ENCODE measurements at regions not wholly inside any gene's neighbourhood (a gene's known extent, or its start where the extent isn't known, plus 50 kb on each side); places are given as distances from the start of the nearest gene placed in this dataset.

- H3K79me2 ChIP-seq (ENCODE audit: insufficient read depth, low read length), result no peaks in the 10 kb centered on the region
- H3K27me3 ChIP-seq (ENCODE audit: control insufficient read depth in 2 of 2, insufficient read depth in 2 of 2, low read length in 2 of 2), result no peaks in the 10 kb centered on the region
- no peak overlapping the region for H3K27ac ChIP-seq (ENCODE audit: low read depth in 1 of 2, low read length in 2 of 2)
- no peak for TF ChIP-seq CTCF (IDR thresholded peaks at IDR 0.05)
- Mint-ChIP-seq H3K36me3 (no peaks in the 10 kb centered on the region), H3K27me3 (ENCODE audit: low read depth in 3 of 3) (peaks cover 2 to 3% (median 2%) of the 10 kb centered on the region in 3 donors), H3K4me1 (peaks cover 35% of the 10 kb centered on the region), H3K27ac (no peak overlapping the region), H3K4me3 (no peak overlapping the region), H3K9me3 (no peaks in the 10 kb centered on the region)
- 100% methylated on average over 1 of the region's 4 CpGs for WGBS (ENCODE audit: insufficient coverage)
- H3K36me3 ChIP-seq (replicated peaks in 1 of 2; ENCODE audit: control insufficient read depth in 1 of 2, insufficient read depth in 2 of 2, low read length in 2 of 2), result no peaks in the 10 kb centered on the region
- no peaks in the 10 kb centered on the region for H4K20me1 ChIP-seq (ENCODE audit: insufficient read depth, low read length)
- H3K4me3 ChIP-seq (replicated peaks in 1 of 3; ENCODE audit: low read depth in 2 of 3, low read length in 3 of 3), result no peak overlapping the region
- intact Hi-C loops (cut with micrococcal nuclease), result no loop called here
- H3K4me1 ChIP-seq (ENCODE audit: control insufficient read depth in 1 of 2, insufficient read depth in 2 of 2, low read length in 2 of 2), result peaks cover 7 to 17% of the 10 kb centered on the region in 2 donors
- no peak overlapping the region for H3K9ac ChIP-seq (ENCODE audit: insufficient read depth, low read length, poor library complexity, severe bottlenecking)
- no peak overlapping the region for H2AFZ ChIP-seq (ENCODE audit: insufficient read depth, low read depth, low read length, poor library complexity, severe bottlenecking)
- no peak for DNase-seq
- H3K4me2 ChIP-seq (replicated peaks; ENCODE audit: extremely low read depth, low read length, poor library complexity, severe bottlenecking), result no peak overlapping the region
- H3K9me3 ChIP-seq (replicated peaks in 1 of 2; ENCODE audit: control insufficient read depth in 1 of 2, insufficient read depth in 1 of 2, low read length in 2 of 2), result no peaks in the 10 kb centered on the region
Measured at GRCh38 chr12:123080634-123081033, 70.3 kb downstream of the PITPNM2 start.

GRCh38 chr12:123078531-123079155 lies 72.2 kb downstream of the PITPNM2 start:
- H3K4me1 Mint-ChIP-seq, result peaks cover 23% of the 10 kb centered on the region
- WGBS (ENCODE audit: insufficient coverage), result 73% methylated on average over 8 of the region's 13 CpGs

More at GRCh38 chr12:123078531-123079155, 72.2 kb downstream of the PITPNM2 start:
- Histone ChIP-seq H3K4me2 (replicated peaks; ENCODE audit: extremely low read depth, low read length, poor library complexity, severe bottlenecking) (no peak overlapping the region), H3K36me3 (replicated peaks in 1 of 2; ENCODE audit: control insufficient read depth in 1 of 2, insufficient read depth in 2 of 2, low read length in 2 of 2) (no peaks in the 10 kb centered on the region), H3K27me3 (ENCODE audit: control insufficient read depth in 2 of 2, insufficient read depth in 2 of 2, low read length in 2 of 2) (no peaks in the 10 kb centered on the region), H3K9me3 (replicated peaks in 1 of 2; ENCODE audit: control insufficient read depth in 1 of 2, insufficient read depth in 1 of 2, low read length in 2 of 2) (no peaks in the 10 kb centered on the region), H3K79me2 (ENCODE audit: insufficient read depth, low read length) (no peaks in the 10 kb centered on the region), H3K4me1 (ENCODE audit: control insufficient read depth in 1 of 2, insufficient read depth in 2 of 2, low read length in 2 of 2) (peaks cover 3 to 4% of the 10 kb centered on the region in 2 donors), H3K4me3 (replicated peaks in 1 of 3; ENCODE audit: low read depth in 2 of 3, low read length in 3 of 3) (no peak overlapping the region), H2AFZ (ENCODE audit: insufficient read depth, low read depth, low read length, poor library complexity, severe bottlenecking) (no peak overlapping the region), H4K20me1 (ENCODE audit: insufficient read depth, low read length) (no peaks in the 10 kb centered on the region), H3K9ac (ENCODE audit: insufficient read depth, low read length, poor library complexity, severe bottlenecking) (no peak overlapping the region), H3K27ac (ENCODE audit: low read depth in 1 of 2, low read length in 2 of 2) (no peak overlapping the region)
- no peaks in the 10 kb centered on the region for H3K9me3 Mint-ChIP-seq
- H3K36me3 Mint-ChIP-seq, result no peaks in the 10 kb centered on the region
- H3K27ac Mint-ChIP-seq, result no peak overlapping the region
- intact Hi-C loops (cut with micrococcal nuclease), result no loop called here
- DNase-seq, result no peak
- H3K27me3 Mint-ChIP-seq (ENCODE audit: low read depth in 3 of 3), result peaks cover 2% of the 10 kb centered on the region in 3 donors
- no peak overlapping the region for H3K4me3 Mint-ChIP-seq
- no peak for TF ChIP-seq CTCF (IDR thresholded peaks at IDR 0.05)
